ENCODE measurements at regions not wholly inside any gene's neighbourhood (a gene's known extent, or its start where the extent isn't known, plus 50 kb on each side); places are given as distances from the start of the nearest gene placed in this dataset.

DNA sequence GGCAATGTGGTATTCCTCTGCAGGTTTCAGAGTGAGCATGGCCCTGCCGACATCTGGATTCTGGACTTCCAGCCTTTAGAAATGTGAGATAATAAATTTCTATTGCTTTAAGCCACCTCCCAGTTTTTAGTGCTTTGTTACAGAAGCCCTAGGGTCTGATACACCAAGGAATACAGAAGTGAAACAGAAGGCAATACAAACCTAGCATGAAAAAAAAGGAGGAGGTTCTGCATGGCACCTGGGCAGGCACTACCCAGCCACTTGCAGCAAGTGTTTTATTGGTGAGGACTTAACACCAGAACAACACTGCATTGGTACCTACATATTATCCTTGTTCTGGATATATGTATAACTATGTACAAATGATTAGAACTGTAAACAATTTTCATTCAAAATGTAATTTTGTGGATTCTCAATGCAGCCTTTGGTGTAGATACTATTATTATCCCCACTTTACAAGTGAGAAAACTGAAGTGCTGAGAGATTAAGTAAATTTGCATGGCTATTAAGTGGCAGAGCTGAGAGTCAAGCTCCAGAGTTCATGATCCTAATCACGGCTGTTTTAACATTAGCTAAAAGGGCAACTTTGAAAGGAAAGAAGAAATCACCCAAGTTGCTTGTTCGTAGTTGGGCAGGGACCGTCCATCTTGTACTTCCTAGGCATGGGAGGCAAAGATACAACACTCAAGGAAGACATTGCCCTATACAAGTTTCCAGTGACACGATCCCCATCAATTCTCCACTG, 71.8 kb downstream of the IL21 start:
- TF ChIP-seq POLR2A (IDR thresholded peaks at IDR 0.05; ENCODE audit: low read depth, low read length) (no peak), EZH2 (IDR thresholded peaks at IDR 0.05; ENCODE audit: borderline replicate concordance, low read depth, low read length, severe bottlenecking) (no peak), MYC (IDR thresholded peaks at IDR 0.05; ENCODE audit: low read depth, low read length) (no peak), POLR2AphosphoS5 (IDR thresholded peaks at IDR 0.05; ENCODE audit: insufficient read depth, low read depth, low read length) (no peak), MAX (IDR thresholded peaks at IDR 0.05; ENCODE audit: insufficient read depth, insufficient read length) (no peak), GATA2 (IDR thresholded peaks at IDR 0.05; ENCODE audit: insufficient read depth, insufficient read length, low read depth, low read length) (no peak), JUN (IDR thresholded peaks at IDR 0.05; ENCODE audit: borderline replicate concordance, insufficient read depth, insufficient read length, low read depth) (no peak), CTCF (IDR thresholded peaks at IDR 0.05; ENCODE audit: extremely low read depth in 1 of 2, insufficient read depth in 1 of 2, low read depth in 1 of 2, low read length in 2 of 2) (no peak), FOS (IDR thresholded peaks at IDR 0.05; ENCODE audit: borderline replicate concordance, insufficient read depth, low read length) (no peak)
- FAIRE-seq (no peak), DNase-seq (ENCODE audit: low read depth, low spot score) (no peak)
- no peak overlapping the region for H3K4me2 ChIP-seq (ENCODE audit: insufficient read depth, low read length)
- no peaks in the 10 kb centered on the region for H3K79me2 ChIP-seq (ENCODE audit: control insufficient read depth, insufficient read depth, low read length)
- intact Hi-C loops (cut with micrococcal nuclease): no loop called here
- no peaks in the 10 kb centered on the region for H4K20me1 ChIP-seq (replicated peaks; ENCODE audit: control insufficient read depth, extremely low read depth, insufficient read depth, low read length)
- H3K9me3 ChIP-seq (replicated peaks; ENCODE audit: control insufficient read depth, insufficient read depth, low read length): no peaks in the 10 kb centered on the region
- H2AFZ ChIP-seq (ENCODE audit: low read depth, low read length): no peak overlapping the region
- no TSS peak for BruUV-seq (replicated peaks)
- ChIA-PET POLR2A (no interaction called here), CTCF (no interaction called here)
- no peaks in the 10 kb centered on the region for H3K4me1 ChIP-seq (ENCODE audit: control insufficient read depth, extremely low read depth, insufficient read depth, low read length)
- H3K9me1 ChIP-seq (replicated peaks; ENCODE audit: control insufficient read depth, extremely low read depth, insufficient read depth, low read length): peaks cover 2% of the 10 kb centered on the region
- no peaks in the 10 kb centered on the region for H3K36me3 ChIP-seq (ENCODE audit: control insufficient read depth in 2 of 2, extremely low read depth in 1 of 2, insufficient read depth in 2 of 2, low read length in 2 of 2)
- no peak overlapping the region for H3K9ac ChIP-seq (replicated peaks; ENCODE audit: extremely low read depth, insufficient read depth, low read length)
- peaks cover 2 to 22% of the 10 kb centered on the region in 2 experiments for H3K27me3 ChIP-seq (ENCODE audit: control insufficient read depth in 2 of 2, insufficient read depth in 2 of 2, low read length in 2 of 2)
- no peak overlapping the region for H3K4me3 ChIP-seq (replicated peaks in 1 of 3; ENCODE audit: insufficient read depth in 1 of 3, low read depth in 1 of 3, low read length in 3 of 3)
- H3K27ac ChIP-seq (ENCODE audit: insufficient read depth, low read depth, low read length): no peak overlapping the region
- dilution Hi-C loops (cut with MboI; ENCODE audit: extremely low pct_ligation_motif_present, low sequenced_read_pairs): no loop called here
